ENCODE measurements at regions not wholly inside any gene's neighbourhood (a gene's known extent, or its start where the extent isn't known, plus 50 kb on each side); places are given as distances from the start of the nearest gene placed in this dataset.
"Not testable (repeated sequence)": the region's sequence is repeated elsewhere in the genome, so short reads cannot be mapped to it uniquely, and the experiment has no call there.

DNA sequence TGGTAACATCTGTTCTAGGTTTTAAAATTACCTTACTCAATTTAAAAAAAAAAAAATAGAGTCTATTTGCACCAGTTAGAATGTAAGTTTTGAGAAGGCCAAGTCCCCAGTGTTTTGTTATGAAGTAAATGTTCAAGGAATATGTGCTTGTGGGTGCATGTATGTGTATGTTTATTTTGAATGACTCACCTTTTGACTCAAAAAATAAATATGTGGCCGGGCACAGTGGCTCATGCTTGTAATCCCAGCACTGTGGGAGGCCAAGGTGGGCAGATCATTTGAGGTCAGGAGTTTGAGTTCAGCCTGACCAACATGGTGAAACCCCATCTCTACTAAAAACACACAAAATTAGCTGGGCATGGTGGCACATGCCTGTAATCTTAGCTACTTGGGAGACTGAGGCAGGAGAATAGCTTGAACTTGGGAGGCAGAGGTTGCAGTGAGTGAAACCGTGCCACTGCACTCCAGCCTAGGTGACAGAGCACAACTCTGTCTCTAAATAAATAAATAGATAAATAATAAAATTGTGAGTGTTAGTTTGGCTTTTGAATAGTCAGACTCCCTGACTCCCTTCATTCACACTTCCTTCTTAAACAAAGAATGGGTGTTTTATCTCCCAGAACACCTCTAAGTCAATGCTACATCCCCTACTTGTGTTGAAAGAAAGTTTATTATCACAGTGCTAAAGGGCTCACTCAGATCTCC, 511.3 kb upstream of the PCDH7 start:
- Histone ChIP-seq H3K9me3 (ENCODE audit: control insufficient read depth in 2 of 3, insufficient read depth in 1 of 3, low read length in 3 of 3) (no peaks in the 10 kb centered on the region), H3K27ac (ENCODE audit: low read depth in 2 of 2, low read length in 2 of 2) (no peak overlapping the region), H3K36me3 (ENCODE audit: control insufficient read depth in 2 of 3, insufficient read depth in 3 of 3, low read length in 3 of 3) (no peaks in the 10 kb centered on the region), H3K4me3 (ENCODE audit: low read length in 3 of 3) (no peak overlapping the region), H3K27me3 (ENCODE audit: control insufficient read depth, insufficient read depth, low read length) (no peaks in the 10 kb centered on the region), H3K9ac (ENCODE audit: low read length in 3 of 3) (no peak overlapping the region), H3K4me1 (ENCODE audit: control insufficient read depth in 2 of 3, insufficient read depth in 2 of 3, low read depth in 1 of 3, low read length in 3 of 3) (no peaks in the 10 kb centered on the region)
- no peak for FAIRE-seq
- DNase-seq: no peak
- intact Hi-C loops (cut with DNase I): no loop called here
- no peak for TF ChIP-seq CTCF (IDR thresholded peaks at IDR 0.05; ENCODE audit: borderline replicate concordance, extremely low read depth, insufficient read depth)

DNA sequence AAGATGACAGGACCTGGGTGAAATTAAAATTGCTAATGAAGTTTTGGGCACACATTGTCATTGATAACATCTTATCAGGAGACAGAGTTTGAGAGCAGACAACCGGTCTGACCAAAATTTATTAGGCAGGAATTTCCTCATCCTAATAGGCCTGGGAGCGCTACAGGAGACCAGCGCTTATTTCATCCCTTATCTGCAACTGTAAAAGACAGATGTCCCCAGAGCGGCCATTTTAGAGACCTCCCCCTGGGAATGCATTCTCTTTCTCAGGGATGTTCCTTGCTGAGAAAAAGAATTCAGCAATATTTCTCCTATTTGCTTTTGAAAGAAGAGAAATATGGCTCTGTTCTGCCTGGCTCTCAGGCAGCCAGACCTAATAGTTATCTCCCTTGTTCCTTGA, 504.2 kb upstream of the PCDH7 start:
- H3K4me1 ChIP-seq (ENCODE audit: control insufficient read depth in 2 of 3, insufficient read depth in 2 of 3, low read depth in 1 of 3, low read length in 3 of 3); H3K9me3 ChIP-seq (ENCODE audit: control insufficient read depth in 2 of 3, insufficient read depth in 1 of 3, low read length in 3 of 3): not testable (repeated sequence)

DNA sequence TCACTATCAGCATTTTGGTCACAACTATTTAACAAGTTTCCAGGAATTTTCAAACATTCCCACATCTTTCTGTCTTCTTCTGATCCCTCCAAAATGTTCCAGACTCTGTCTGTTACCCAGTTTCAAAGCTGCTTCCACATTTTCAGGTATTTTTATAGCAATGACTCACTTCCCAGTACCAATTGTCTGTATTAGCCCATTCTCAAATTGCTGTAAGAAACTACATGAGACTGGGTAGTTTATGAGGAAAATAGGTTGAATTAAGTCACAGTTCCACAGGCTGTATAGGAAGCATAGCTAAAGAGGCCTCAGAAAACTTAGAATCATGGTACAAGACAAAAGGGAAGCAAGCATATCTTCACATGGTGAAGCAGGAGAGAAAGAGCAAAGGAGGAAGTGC, 475.0 kb upstream of the PCDH7 start:
- Histone ChIP-seq H3K9me3 (ENCODE audit: control insufficient read depth in 2 of 3, insufficient read depth in 1 of 3, low read length in 3 of 3) (no peaks in the 10 kb centered on the region), H3K4me3 (ENCODE audit: low read length in 3 of 3) (no peak overlapping the region), H3K36me3 (ENCODE audit: control insufficient read depth in 2 of 3, insufficient read depth in 3 of 3, low read length in 3 of 3) (no peaks in the 10 kb centered on the region), H3K9ac (ENCODE audit: low read length in 3 of 3) (no peak overlapping the region), H3K27me3 (ENCODE audit: control insufficient read depth, insufficient read depth, low read length) (no peaks in the 10 kb centered on the region), H3K4me1 (ENCODE audit: control insufficient read depth in 2 of 3, insufficient read depth in 2 of 3, low read depth in 1 of 3, low read length in 3 of 3) (no peaks in the 10 kb centered on the region), H3K27ac (ENCODE audit: low read depth in 2 of 2, low read length in 2 of 2) (no peak overlapping the region)
- FAIRE-seq (no peak), DNase-seq (no peak)
- TF ChIP-seq CTCF (IDR thresholded peaks at IDR 0.05; ENCODE audit: borderline replicate concordance, extremely low read depth, insufficient read depth): no peak
- intact Hi-C loops (cut with DNase I): no loop called here

More for the DNA sequence above, 504.2 kb upstream of the PCDH7 start:
- H3K4me3 ChIP-seq (ENCODE audit: low read length in 3 of 3); H3K9ac ChIP-seq (ENCODE audit: low read length in 3 of 3); intact Hi-C loops (cut with DNase I); H3K36me3 ChIP-seq (ENCODE audit: control insufficient read depth in 2 of 3, insufficient read depth in 3 of 3, low read length in 3 of 3); H3K27me3 ChIP-seq (ENCODE audit: control insufficient read depth, insufficient read depth, low read length); H3K27ac ChIP-seq (ENCODE audit: low read depth in 2 of 2, low read length in 2 of 2); FAIRE-seq; DNase-seq: not testable (repeated sequence)

DNA sequence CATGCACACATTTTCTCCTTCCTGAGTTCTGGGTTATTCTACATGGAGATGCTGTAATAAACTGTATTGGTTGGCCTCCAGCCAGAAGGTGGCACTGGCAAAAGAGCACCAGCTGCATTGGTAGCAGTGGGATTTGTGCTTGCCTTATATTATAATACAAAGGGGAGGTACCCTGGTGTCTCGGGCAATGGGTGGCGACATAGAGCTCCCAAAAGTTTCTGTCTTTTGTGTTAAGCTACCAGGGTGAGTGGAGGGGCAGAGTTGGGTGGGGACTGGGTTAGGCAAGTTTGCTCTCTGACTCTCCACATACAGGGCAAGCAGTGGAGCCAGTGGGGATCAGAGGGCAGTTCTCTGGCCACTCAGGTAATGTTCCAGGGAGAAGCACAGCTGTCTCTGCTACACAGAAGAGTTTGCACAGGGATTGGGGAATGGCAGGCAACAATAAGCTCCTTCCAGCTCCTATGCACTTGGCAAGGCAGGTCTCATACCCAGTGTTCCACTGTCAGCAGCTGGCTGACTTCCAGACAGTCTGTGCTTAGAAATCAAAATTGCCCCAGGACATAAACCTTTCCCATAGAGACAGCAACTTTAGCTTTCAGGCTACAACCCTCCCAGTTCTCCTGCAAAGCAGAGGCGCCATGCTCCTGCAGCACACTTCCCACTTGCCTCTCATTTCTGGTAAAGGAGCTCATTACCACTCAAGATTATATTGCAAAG, 463.9 kb upstream of the PCDH7 start:
- DNase-seq (no peak), FAIRE-seq (no peak)
- intact Hi-C loops (cut with DNase I): no loop called here
- no peaks in the 10 kb centered on the region for H3K36me3 ChIP-seq (ENCODE audit: control insufficient read depth in 2 of 3, insufficient read depth in 3 of 3, low read length in 3 of 3)
- H3K9ac ChIP-seq (ENCODE audit: low read length in 3 of 3): no peak overlapping the region
- no peaks in the 10 kb centered on the region for H3K4me1 ChIP-seq (ENCODE audit: control insufficient read depth in 2 of 3, insufficient read depth in 2 of 3, low read depth in 1 of 3, low read length in 3 of 3)
- peaks cover 0 to 3% (median under 1%) of the 10 kb centered on the region in 3 donors for H3K9me3 ChIP-seq (ENCODE audit: control insufficient read depth in 2 of 3, insufficient read depth in 1 of 3, low read length in 3 of 3)
- no peak overlapping the region for H3K27ac ChIP-seq (ENCODE audit: low read depth in 2 of 2, low read length in 2 of 2)
- H3K4me3 ChIP-seq (ENCODE audit: low read length in 3 of 3): no peak overlapping the region
- H3K27me3 ChIP-seq (ENCODE audit: control insufficient read depth, insufficient read depth, low read length): no peaks in the 10 kb centered on the region
- TF ChIP-seq CTCF (IDR thresholded peaks at IDR 0.05; ENCODE audit: borderline replicate concordance, extremely low read depth, insufficient read depth): no peak
